B cell (primary cell): ENCODE measurements at regions not wholly inside any gene's neighbourhood (a gene's known extent, or its start where the extent isn't known, plus 50 kb on each side); places are given as distances from the start of the nearest gene placed in this dataset.

ENCODE experiments used
- EZH2 ChIP-seq: IDR thresholded peaks from 2 replicates; pipeline ENCODE4 v1.6.1; 2012; ENCODE audit warnings: borderline replicate concordance, low read depth, mild to moderate bottlenecking, moderate library complexity, low read length; ENCODE audit not compliant: insufficient read depth, poor library complexity, severe bottlenecking
- TF ChIP-seq, protein P1 (sequence below): fragments of 200-600 bp; IDR thresholded peaks from one replicate; pipeline ENCODE4 v1.8.0; 2022; ENCODE audit warnings: antibody characterized with exemption, mild to moderate bottlenecking

DNA sequence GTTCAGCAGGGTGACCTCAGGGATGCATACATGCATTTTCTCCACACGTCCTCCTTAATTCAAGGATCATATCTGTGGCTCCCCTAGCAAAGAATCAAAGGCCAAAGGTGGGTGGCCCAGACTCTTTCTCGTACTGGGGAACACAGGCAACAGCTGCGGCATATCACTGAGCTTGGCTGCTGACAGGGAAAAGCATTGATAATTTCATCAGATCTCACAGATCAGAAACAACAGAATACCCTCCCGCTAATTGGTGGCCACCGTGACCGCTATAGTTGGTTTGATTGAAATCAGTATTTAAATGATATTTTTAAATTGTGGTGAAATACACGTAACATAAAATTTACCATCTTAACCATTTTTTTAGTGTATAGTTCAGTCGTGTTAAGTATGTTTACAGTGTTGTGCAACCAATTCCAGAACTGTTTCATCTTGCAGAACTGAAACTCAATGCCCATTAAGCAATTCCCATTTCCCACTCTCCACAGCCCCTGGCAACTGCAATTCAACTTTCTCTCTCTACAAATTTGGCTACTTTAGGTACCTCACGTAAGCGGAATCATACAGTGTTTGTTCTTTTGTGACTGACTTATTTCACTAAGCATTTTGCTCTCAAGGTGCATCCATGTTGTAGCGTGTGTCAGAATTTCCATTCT lies 74.7 kb upstream of the TMEM170B start:
- TF ChIP-seq, protein P1, sequence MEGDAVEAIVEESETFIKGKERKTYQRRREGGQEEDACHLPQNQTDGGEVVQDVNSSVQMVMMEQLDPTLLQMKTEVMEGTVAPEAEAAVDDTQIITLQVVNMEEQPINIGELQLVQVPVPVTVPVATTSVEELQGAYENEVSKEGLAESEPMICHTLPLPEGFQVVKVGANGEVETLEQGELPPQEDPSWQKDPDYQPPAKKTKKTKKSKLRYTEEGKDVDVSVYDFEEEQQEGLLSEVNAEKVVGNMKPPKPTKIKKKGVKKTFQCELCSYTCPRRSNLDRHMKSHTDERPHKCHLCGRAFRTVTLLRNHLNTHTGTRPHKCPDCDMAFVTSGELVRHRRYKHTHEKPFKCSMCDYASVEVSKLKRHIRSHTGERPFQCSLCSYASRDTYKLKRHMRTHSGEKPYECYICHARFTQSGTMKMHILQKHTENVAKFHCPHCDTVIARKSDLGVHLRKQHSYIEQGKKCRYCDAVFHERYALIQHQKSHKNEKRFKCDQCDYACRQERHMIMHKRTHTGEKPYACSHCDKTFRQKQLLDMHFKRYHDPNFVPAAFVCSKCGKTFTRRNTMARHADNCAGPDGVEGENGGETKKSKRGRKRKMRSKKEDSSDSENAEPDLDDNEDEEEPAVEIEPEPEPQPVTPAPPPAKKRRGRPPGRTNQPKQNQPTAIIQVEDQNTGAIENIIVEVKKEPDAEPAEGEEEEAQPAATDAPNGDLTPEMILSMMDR, result no peak
- no peak for TF ChIP-seq EZH2
